ENCODE measurements at regions not wholly inside any gene's neighbourhood (a gene's known extent, or its start where the extent isn't known, plus 50 kb on each side); places are given as distances from the start of the nearest gene placed in this dataset.

DNA sequence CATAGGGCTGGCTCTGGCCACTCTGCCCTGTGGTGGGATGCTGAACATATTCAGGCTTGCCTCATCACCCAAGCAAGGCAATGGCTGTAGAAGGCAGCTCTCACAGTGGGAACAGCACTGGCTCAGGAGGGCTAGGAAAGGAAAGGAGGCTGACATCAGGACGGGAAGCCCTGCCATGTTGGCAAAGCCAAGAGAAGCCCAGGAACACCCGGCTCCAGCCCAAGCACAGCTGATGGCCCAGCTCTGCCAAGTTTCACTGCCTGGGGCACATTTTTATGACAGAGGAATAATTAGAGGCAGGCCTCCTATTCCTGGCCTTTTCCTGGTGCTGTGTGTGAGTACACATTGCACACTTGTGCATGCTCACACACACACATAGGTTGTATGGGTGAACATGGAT lies 163.6 kb upstream of the SMIM23 start:
- no peak overlapping the region for H3K4me3 ChIP-seq (ENCODE audit: insufficient read depth, low read length)
- H3K9me3 ChIP-seq (ENCODE audit: low read depth, low read length), result no peaks in the 10 kb centered on the region
- no peaks in the 10 kb centered on the region for H4K20me1 ChIP-seq (ENCODE audit: insufficient read depth, low read length)
- H3K27me3 ChIP-seq (ENCODE audit: insufficient read depth, low read length), result peaks cover 28% of the 10 kb centered on the region
- no peak for DNase-seq (ENCODE audit: insufficient read length, low spot score, missing footprints)
- no peak overlapping the region for H3K27ac ChIP-seq (ENCODE audit: low read depth, low read length)
- no peak overlapping the region for H2AFZ ChIP-seq (ENCODE audit: low read length)
- TF ChIP-seq, protein P1, sequence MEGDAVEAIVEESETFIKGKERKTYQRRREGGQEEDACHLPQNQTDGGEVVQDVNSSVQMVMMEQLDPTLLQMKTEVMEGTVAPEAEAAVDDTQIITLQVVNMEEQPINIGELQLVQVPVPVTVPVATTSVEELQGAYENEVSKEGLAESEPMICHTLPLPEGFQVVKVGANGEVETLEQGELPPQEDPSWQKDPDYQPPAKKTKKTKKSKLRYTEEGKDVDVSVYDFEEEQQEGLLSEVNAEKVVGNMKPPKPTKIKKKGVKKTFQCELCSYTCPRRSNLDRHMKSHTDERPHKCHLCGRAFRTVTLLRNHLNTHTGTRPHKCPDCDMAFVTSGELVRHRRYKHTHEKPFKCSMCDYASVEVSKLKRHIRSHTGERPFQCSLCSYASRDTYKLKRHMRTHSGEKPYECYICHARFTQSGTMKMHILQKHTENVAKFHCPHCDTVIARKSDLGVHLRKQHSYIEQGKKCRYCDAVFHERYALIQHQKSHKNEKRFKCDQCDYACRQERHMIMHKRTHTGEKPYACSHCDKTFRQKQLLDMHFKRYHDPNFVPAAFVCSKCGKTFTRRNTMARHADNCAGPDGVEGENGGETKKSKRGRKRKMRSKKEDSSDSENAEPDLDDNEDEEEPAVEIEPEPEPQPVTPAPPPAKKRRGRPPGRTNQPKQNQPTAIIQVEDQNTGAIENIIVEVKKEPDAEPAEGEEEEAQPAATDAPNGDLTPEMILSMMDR (IDR thresholded peaks at IDR 0.05; ENCODE audit: extremely low read depth, low read depth, low read length), result no peak
- no peaks in the 10 kb centered on the region for H3K79me2 ChIP-seq (ENCODE audit: insufficient read depth, low read length)
- no peaks in the 10 kb centered on the region for H3K4me1 ChIP-seq (ENCODE audit: insufficient read depth, low read length)
- H3K4me2 ChIP-seq (ENCODE audit: insufficient read depth, low read length), result no peak overlapping the region
- H3K36me3 ChIP-seq (ENCODE audit: insufficient read depth, low read length), result no peaks in the 10 kb centered on the region

DNA sequence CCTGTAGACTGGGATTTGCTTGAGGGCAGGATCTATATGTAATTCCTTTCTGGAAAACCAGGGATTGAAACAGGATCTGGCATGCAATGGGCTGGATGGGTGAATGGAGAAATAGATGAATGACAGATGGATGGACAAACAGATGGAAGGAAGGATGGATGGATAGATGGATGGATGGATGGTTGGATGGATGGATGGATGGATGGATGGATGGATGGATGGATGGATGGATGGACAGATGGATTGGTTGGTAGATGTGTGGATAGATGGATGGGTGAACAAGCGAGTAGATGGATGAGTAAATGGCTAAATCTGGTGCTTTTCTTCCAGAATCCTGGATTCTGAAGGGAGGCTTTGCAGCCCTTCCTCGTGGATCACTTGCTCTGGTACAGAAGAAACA lies 162.5 kb upstream of the SMIM23 start:
- DNase-seq (ENCODE audit: insufficient read length, low spot score, missing footprints), result no peak
- no peaks in the 10 kb centered on the region for H3K4me1 ChIP-seq (ENCODE audit: insufficient read depth, low read length)
- H3K27ac ChIP-seq (ENCODE audit: low read depth, low read length), result no peak overlapping the region
- TF ChIP-seq, protein P1 (IDR thresholded peaks at IDR 0.05; ENCODE audit: extremely low read depth, low read depth, low read length), result no peak
- no peak overlapping the region for H3K4me2 ChIP-seq (ENCODE audit: insufficient read depth, low read length)
- no peaks in the 10 kb centered on the region for H4K20me1 ChIP-seq (ENCODE audit: insufficient read depth, low read length)
- H3K4me3 ChIP-seq (ENCODE audit: insufficient read depth, low read length), result no peak overlapping the region
- H3K36me3 ChIP-seq (ENCODE audit: insufficient read depth, low read length), result no peaks in the 10 kb centered on the region
- no peaks in the 10 kb centered on the region for H3K79me2 ChIP-seq (ENCODE audit: insufficient read depth, low read length)
- H3K9me3 ChIP-seq (ENCODE audit: low read depth, low read length), result no peaks in the 10 kb centered on the region
- peaks cover 25% of the 10 kb centered on the region for H3K27me3 ChIP-seq (ENCODE audit: insufficient read depth, low read length)
- no peak overlapping the region for H2AFZ ChIP-seq (ENCODE audit: low read length)

DNA sequence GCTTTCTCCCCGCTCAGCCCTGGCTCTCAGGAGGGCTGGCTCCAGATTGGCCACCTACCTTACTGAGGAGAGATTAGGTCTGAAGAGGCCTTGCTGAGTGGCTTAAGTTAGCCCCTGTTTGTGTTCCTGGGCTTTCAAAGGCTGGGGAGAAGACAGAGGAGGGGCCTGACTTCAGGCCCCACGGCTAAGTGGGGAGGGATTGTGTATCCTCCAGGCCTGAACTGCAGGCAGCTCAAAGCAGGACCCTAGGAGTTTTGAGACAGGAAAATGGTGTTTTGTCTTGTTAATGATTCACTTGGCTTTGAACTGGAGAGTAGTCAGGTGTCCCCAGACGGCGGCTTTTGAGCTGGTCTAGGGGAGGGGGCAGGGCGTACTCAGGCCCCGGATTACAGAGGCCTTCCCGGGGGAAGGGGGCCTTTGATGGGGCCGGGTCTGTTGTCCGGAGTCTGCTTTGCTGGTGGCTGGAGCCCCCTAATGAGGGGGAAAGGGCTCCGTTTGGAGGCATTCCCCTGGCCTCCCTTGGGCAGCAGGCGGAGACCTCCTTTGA lies 162.0 kb upstream of the SMIM23 start:
- H3K27me3 ChIP-seq (ENCODE audit: insufficient read depth, low read length), result peaks cover 29% of the 10 kb centered on the region
- H3K27ac ChIP-seq (ENCODE audit: low read depth, low read length), result no peak overlapping the region
- TF ChIP-seq, protein P1 (IDR thresholded peaks at IDR 0.05; ENCODE audit: extremely low read depth, low read depth, low read length), result no peak
- H3K4me2 ChIP-seq (ENCODE audit: insufficient read depth, low read length), result no peak overlapping the region
- H2AFZ ChIP-seq (ENCODE audit: low read length), result no peak overlapping the region
- no peaks in the 10 kb centered on the region for H3K4me1 ChIP-seq (ENCODE audit: insufficient read depth, low read length)
- peak; percentile 35 for DNase-seq (ENCODE audit: insufficient read length, low spot score, missing footprints)
- H3K4me3 ChIP-seq (ENCODE audit: insufficient read depth, low read length), result no peak overlapping the region
- no peaks in the 10 kb centered on the region for H3K36me3 ChIP-seq (ENCODE audit: insufficient read depth, low read length)
- H3K79me2 ChIP-seq (ENCODE audit: insufficient read depth, low read length), result no peaks in the 10 kb centered on the region
- H3K9me3 ChIP-seq (ENCODE audit: low read depth, low read length), result no peaks in the 10 kb centered on the region
- no peaks in the 10 kb centered on the region for H4K20me1 ChIP-seq (ENCODE audit: insufficient read depth, low read length)

DNA sequence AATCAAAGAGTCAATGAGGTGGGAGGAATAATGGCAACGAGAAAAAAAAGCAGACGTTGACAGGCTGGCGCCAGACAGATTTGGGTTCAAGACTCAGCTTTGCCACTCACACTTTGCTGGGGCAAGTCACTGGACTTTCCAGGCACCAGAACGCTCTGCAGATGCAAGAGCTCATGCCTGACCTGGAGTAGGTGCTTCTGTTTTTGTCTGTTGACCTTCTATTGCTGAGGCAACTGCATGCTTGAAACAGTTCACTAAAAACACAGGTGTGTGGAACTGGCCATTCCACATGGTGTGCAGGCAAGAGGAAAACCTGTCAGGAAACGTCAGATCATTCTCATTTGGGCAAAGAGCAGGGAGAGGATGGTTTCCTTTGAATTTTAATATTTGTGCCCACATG lies 161.2 kb upstream of the SMIM23 start:
- Histone ChIP-seq H3K27ac (ENCODE audit: low read depth, low read length) (no peak overlapping the region), H4K20me1 (ENCODE audit: insufficient read depth, low read length) (no peaks in the 10 kb centered on the region), H3K27me3 (ENCODE audit: insufficient read depth, low read length) (peaks cover 35% of the 10 kb centered on the region), H3K4me1 (ENCODE audit: insufficient read depth, low read length) (no peaks in the 10 kb centered on the region), H3K4me3 (ENCODE audit: insufficient read depth, low read length) (no peak overlapping the region), H3K36me3 (ENCODE audit: insufficient read depth, low read length) (no peaks in the 10 kb centered on the region), H3K79me2 (ENCODE audit: insufficient read depth, low read length) (no peaks in the 10 kb centered on the region), H2AFZ (ENCODE audit: low read length) (no peak overlapping the region), H3K4me2 (ENCODE audit: insufficient read depth, low read length) (no peak overlapping the region), H3K9me3 (ENCODE audit: low read depth, low read length) (no peaks in the 10 kb centered on the region)
- TF ChIP-seq, protein P1 (IDR thresholded peaks at IDR 0.05; ENCODE audit: extremely low read depth, low read depth, low read length), result no peak
- peak; percentile 9 for DNase-seq (ENCODE audit: insufficient read length, low spot score, missing footprints)
